Small intestine (tissue), 7 donors: ENCODE measurements at regions not wholly inside any gene's neighbourhood (a gene's known extent, or its start where the extent isn't known, plus 50 kb on each side); places are given as distances from the start of the nearest gene placed in this dataset.

Source experiments
- DNase-seq, 2 donors: peaks; one replicate each; pipeline versions ENCODE4 v3.0.0 to v3.0.0-alpha.2; 2013
- FAIRE-seq: peaks from 2 replicates; lab custom pipeline; 2012; peaks lifted over from hg19 to GRCh38; lab: Jason Lieb, UNC
- H3K27ac ChIP-seq, 3 donors: one replicate each; pipeline ENCODE4 v1.5.1; 2013; ENCODE audit warnings: low read length in 2 of 3, mild to moderate bottlenecking in 2 of 3, control low read depth in 1 of 3, inconsistent platforms in 1 of 3, low read depth in 1 of 3, moderate library complexity in 1 of 3
- H3K27me3 ChIP-seq, 3 donors: one replicate each; pipeline ENCODE4 v1.6.1; 2013; ENCODE audit warnings: low read length in 3 of 3, inconsistent platforms in 1 of 3; ENCODE audit not compliant: control insufficient read depth in 3 of 3, insufficient read depth in 3 of 3
- H3K36me3 ChIP-seq, 3 donors: one replicate each; pipeline ENCODE4 v1.6.1; 2013; ENCODE audit warnings: low read length in 3 of 3, inconsistent platforms in 1 of 3, low read depth in 1 of 3, mild to moderate bottlenecking in 1 of 3, moderate library complexity in 1 of 3; ENCODE audit not compliant: control insufficient read depth in 3 of 3, insufficient read depth in 2 of 3
- H3K4me1 ChIP-seq, 3 donors: one replicate each; pipeline ENCODE4 v1.6.1; 2013; ENCODE audit warnings: low read length in 2 of 3, inconsistent platforms in 1 of 3, low read depth in 1 of 3, mild to moderate bottlenecking in 1 of 3, moderate library complexity in 1 of 3; ENCODE audit not compliant: control insufficient read depth in 3 of 3, insufficient read depth in 2 of 3
- H3K4me3 ChIP-seq, 3 donors: one replicate each; pipeline ENCODE4 v1.5.1; 2013; ENCODE audit warnings: low read length in 3 of 3, control low read depth in 1 of 3, inconsistent platforms in 1 of 3, low read depth in 1 of 3, mild to moderate bottlenecking in 1 of 3, moderate library complexity in 1 of 3
- H3K9me3 ChIP-seq, 2 donors: one replicate each; pipeline ENCODE4 v1.6.1; 2013; ENCODE audit warnings: low read depth in 1 of 2, low read length in 1 of 2; ENCODE audit not compliant: control insufficient read depth in 2 of 2, insufficient read depth in 1 of 2
- WGBS, 3 donors: extraction: QIAGEN DNeasy Blood & Tissue Kit; methylation state at CpG; one replicate each; pipeline ENCODE4 v1.1.7; 2013; 5-methylcytosine and 5-hydroxymethylcytosine counted together
- donor health status: healthy with polysubstance abuse.
- donor health status: control.
- donor health status: control.
- donor health status: Bipolar disorder and iron deficiency.
- donor health status: healthy.

DNA sequence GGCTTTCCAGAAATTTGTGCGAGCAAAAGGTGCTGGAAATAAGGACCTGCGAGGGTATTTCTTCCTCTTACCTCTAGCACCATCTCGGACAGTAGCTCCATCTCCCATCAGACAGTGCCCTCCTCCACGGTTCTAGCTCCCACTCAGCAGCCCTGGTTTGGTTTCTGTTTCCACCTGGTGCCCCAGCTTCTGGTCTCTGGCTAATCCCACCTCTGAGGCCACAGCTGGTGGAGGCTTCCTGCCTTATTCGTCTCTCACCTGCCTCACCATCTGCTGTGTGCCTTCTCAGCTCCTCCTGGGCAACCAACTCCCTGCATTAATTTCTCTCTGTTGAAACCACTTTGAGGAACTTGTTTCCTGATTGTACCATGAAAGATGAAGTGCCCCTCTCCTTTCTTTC is 162.4 kb upstream of the CDYL start:
- H3K27ac ChIP-seq: no peak overlapping the region
- H3K27me3 ChIP-seq: no peaks in the 10 kb centered on the region
- H3K4me1 ChIP-seq: no peaks in the 10 kb centered on the region
- DNase-seq: no peak
- WGBS, 3 donors: 81 to 90% (median 85%) methylated on average over 5 of the region's 5 CpGs
- no peak overlapping the region for H3K4me3 ChIP-seq
- no peak for FAIRE-seq
- peaks cover 0 to 3% of the 10 kb centered on the region in 2 donors for H3K9me3 ChIP-seq
- no peaks in the 10 kb centered on the region for H3K36me3 ChIP-seq

DNA sequence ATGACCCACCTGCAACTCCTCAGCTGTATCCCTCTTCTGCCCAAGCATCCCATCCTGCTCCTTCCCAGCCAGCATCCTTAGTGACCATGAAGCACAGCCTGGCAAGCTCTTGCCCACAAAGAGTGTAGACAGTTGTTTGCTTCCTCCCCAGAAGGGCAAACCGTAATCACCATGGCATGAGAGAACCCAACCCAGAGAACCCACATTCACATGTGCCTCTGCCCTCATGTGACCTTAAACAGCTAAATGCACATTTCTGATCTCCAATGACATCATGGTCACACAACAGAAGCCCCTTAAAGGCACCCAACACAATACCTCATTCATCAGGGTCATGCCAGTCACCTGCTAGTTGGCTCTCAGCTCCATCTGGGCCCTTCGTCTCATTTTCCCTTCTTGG is 162.8 kb upstream of the CDYL start:
- FAIRE-seq (no peak), DNase-seq (no peak)
- H3K27me3 ChIP-seq: no peaks in the 10 kb centered on the region
- H3K27ac ChIP-seq: no peak overlapping the region
- H3K4me3 ChIP-seq: no peak overlapping the region
- peaks cover 0 to 3% of the 10 kb centered on the region in 2 donors for H3K9me3 ChIP-seq
- no peaks in the 10 kb centered on the region for H3K4me1 ChIP-seq
- H3K36me3 ChIP-seq: no peaks in the 10 kb centered on the region
- 73 to 87% (median 80%) methylated on average over 2 of the region's 2 CpGs for WGBS, 3 donors

DNA sequence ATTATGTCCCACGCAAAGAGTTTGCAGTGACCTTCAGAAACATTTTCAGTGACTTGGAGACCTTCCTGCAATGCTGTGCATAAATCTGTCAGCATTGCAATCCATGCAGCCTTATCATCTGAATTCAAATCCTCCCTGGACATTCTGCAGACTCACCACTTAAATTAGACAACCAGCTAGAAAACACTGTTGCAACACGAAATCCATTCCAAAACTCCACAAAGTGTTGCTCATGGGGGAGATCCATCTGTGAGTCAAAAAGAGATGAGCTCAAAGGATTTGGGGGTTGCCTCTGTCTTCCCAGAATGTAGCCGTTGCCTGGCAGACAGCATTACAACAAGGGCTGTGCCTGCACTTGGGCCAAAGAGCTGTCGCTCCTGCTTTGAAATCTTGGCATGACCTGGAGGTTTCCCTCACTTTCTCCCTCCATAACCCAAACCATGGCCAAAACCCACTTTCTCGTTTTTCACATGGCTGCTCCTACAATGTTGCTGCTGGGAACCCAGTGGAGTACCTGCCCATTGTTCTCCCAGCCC is 163.5 kb upstream of the CDYL start:
- no peak overlapping the region for H3K27ac ChIP-seq

DNA sequence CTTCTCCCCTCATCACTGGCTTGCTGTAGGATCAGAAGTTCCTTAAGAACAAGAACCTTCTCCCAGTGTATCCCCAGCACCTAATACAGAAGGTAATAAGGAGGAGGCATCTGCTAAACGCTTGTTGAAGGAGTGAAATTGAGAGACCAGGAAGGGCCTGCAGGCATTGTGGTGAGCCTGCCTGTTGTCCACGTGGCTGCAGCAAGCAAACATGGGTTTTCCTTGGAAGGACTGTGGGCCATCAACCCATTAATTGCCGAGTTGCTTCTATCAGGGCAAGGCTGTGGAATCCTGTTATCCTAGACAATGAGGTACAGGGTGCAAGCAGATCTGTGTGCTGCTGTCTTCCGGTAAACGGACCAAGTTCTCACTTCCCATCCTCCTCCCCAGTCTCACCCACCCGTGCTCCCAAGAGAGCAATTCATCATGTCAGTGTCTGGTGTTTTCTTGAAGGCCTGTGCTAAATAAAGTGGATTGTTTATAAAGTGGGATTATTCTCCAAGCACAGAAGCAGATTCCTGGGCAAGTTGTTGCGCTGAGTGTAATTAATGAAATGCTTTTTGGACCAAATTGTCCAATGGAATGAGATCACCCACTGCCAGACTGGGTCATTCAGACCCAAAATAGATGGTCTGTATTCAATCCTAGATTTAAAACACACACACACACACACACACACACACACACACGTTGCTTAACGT is 164.6 kb upstream of the CDYL start:
- H3K4me1 ChIP-seq: no peaks in the 10 kb centered on the region
- no peak overlapping the region for H3K27ac ChIP-seq
- 51 to 68% (median 60%) methylated on average over 9 of the region's 9 CpGs for WGBS, 3 donors
- FAIRE-seq (no peak), DNase-seq (peak in 1 of 2 donors; percentile 24)
- no peaks in the 10 kb centered on the region for H3K36me3 ChIP-seq
- no peaks in the 10 kb centered on the region for H3K27me3 ChIP-seq
- no peak overlapping the region for H3K4me3 ChIP-seq
- peaks cover 0 to 3% of the 10 kb centered on the region in 2 donors for H3K9me3 ChIP-seq

More for the DNA sequence above, 163.5 kb upstream of the CDYL start:
- WGBS, 3 donors: 64 to 81% (median 73%) methylated on average over 5 of the region's 5 CpGs
- FAIRE-seq: no peak
- H3K27me3 ChIP-seq: no peaks in the 10 kb centered on the region
- no peaks in the 10 kb centered on the region for H3K4me1 ChIP-seq
- DNase-seq: no peak
- no peak overlapping the region for H3K4me3 ChIP-seq
- peaks cover 0 to 3% of the 10 kb centered on the region in 2 donors for H3K9me3 ChIP-seq
- no peaks in the 10 kb centered on the region for H3K36me3 ChIP-seq

DNA sequence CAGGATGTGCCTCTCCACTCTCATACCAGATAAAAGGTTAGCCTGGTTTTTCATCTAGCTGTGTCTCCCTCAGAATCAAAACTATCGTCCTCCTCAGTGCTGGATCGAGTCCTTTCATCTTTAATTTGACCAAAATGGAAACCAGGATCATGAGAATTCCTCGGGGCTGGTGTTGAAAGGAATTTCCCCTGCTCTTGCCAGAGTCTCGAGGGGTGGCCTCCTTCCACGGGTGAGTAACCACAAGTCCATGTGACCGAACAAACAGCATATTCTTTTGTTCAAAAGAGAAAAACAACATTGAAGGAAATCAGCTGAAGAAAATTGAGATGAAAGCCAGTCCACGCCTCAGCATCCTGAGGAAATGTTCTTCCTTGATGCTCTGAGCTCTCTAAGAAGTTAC is 165.9 kb upstream of the CDYL start:
- no peak for FAIRE-seq
- Histone ChIP-seq H3K4me1 (no peaks in the 10 kb centered on the region), H3K27ac (no peak overlapping the region), H3K36me3 (no peaks in the 10 kb centered on the region), H3K9me3 (peaks cover 0 to 3% of the 10 kb centered on the region in 2 donors), H3K27me3 (no peaks in the 10 kb centered on the region), H3K4me3 (no peak overlapping the region)
- no peak for DNase-seq
- 35 to 62% (median 55%) methylated on average over 7 of the region's 7 CpGs for WGBS, 3 donors

DNA sequence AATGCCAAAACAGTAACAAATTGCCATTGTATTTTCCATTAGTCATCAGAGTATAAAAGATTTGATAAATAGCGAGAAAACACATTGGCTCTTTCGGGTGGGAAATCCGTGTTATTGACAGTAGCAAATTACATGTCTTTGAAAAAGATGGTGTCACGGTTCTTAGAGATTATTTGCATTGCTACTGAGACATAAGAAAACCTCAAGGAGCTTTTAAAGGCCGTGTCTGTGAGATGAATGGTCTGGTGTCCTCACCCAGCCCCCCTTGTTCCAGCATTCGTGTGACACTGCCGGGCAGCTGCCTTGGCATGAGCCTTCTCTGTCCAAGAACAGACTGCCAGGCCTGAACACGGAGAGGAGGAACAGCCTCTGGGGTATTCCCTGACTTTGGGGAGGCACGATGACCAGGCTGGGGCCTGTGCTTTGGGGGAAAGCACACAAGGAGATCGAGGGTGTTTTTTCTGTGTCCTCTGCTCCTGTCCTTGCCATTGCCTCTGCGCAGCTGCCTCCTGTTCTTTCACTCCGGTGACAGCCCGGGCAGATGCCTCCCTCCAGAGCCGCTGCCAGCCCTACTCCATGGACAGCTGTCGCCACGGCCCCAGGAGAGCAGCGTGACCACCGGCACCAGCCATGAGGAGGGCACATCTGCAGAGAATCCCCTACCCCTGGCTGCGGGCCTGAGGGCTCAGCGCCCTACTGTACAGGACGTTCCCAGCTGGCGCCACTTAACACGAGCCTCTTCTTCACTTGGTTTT is 167.7 kb upstream of the CDYL start:
- H3K4me1 ChIP-seq: no peaks in the 10 kb centered on the region
- no peaks in the 10 kb centered on the region for H3K27me3 ChIP-seq
- no peaks in the 10 kb centered on the region for H3K9me3 ChIP-seq
- 85 to 89% (median 85%) methylated on average over 23 of the region's 23 CpGs for WGBS, 3 donors
- H3K27ac ChIP-seq: no peak overlapping the region
- no peak for DNase-seq
- no peak overlapping the region for H3K4me3 ChIP-seq
- FAIRE-seq: no peak
- no peaks in the 10 kb centered on the region for H3K36me3 ChIP-seq

DNA sequence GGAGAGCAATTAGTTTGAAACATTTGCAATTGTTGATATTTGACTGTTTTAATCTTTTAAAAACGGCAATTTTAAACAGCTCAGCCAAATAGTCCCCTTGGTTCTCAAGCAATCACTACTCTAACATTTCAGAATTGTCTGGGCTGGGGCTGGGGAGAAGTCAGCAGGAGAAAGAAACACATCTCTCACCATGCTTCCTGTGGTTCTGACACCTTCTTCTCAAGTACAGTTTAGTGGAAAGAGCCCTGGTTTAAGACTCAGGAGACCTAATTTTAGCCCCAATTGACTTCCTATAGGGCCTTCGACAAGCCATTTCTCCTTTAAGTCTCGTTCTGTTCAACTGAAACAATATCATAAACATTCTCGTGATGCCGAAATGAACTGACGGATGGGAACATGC is 168.4 kb upstream of the CDYL start:
- WGBS, 3 donors: 54 to 78% (median 64%) methylated on average over 6 of the region's 6 CpGs
- Histone ChIP-seq H3K27ac (no peak overlapping the region), H3K36me3 (no peaks in the 10 kb centered on the region), H3K27me3 (no peaks in the 10 kb centered on the region), H3K4me3 (no peak overlapping the region), H3K9me3 (no peaks in the 10 kb centered on the region), H3K4me1 (no peaks in the 10 kb centered on the region)
- no peak for FAIRE-seq
- no peak for DNase-seq

DNA sequence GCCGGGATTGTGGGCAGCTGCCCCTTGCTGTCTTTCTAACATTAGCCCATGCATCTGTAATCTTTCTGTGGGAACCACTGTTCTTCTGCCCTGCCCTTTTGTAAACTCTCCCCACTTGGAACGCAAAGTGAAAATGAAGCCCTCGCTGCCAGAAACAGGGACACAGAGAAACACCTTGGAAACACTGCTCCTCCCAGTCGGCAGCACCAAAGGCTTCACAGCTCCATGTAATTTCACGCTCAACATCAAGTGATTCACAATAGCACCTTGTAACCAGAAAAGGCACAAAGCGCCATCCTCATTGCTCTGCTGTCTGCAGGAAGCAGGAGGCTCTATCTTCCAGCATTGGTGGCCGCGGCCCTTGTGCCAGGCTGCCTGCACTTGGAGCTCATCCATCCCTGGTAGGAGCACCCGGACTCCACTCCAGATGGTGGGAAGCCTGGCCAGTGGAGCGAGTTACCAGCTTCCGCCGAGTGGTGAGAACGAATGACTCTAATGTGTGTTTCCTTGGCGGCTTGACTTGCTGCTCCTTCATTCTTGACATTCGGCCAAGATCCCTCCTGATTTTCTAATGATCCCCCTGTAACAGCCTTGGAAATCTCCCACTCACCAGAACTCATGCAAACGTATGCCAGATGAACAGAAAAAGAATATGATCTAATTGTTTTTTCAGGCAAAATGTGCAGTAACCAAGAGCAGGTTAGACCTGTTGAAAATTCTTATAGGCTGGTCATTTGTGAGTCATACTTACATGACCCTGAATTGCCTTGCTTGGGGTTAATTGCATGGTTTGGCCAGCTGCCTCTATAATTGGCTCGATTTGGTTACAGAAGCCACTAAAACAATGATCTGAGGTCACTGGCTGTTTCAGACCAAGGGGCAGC is 169.1 kb upstream of the CDYL start:
- no peaks in the 10 kb centered on the region for H3K9me3 ChIP-seq
- FAIRE-seq (no peak), DNase-seq (no peak)
- no peaks in the 10 kb centered on the region for H3K27me3 ChIP-seq
- H3K4me3 ChIP-seq: no peak overlapping the region
- WGBS, 3 donors: 63 to 73% (median 67%) methylated on average over 17 of the region's 17 CpGs
- no peak overlapping the region for H3K27ac ChIP-seq
- H3K4me1 ChIP-seq: no peaks in the 10 kb centered on the region
- H3K36me3 ChIP-seq: no peaks in the 10 kb centered on the region
